Mammary epithelial cell (primary cell): ENCODE measurements at regions not wholly inside any gene's neighbourhood (a gene's known extent, or its start where the extent isn't known, plus 50 kb on each side); places are given as distances from the start of the nearest gene placed in this dataset.

Experiments used
- EZH2 ChIP-seq: IDR thresholded peaks from 2 replicates; pipeline ENCODE4 v1.6.1; 2012; ENCODE audit warnings: low read length, inconsistent platforms, borderline replicate concordance
- TF ChIP-seq, protein P1 (sequence below), 2 donors: IDR thresholded peaks in 1 of 2; conservative IDR thresholded peaks in 1 of 2; 2 replicates each; pipeline ENCODE4 v1.5.1; 2011 to 2012; ENCODE audit warnings: inconsistent platforms in 2 of 2, low read length in 2 of 2, mild to moderate bottlenecking in 2 of 2, control low read depth in 1 of 2, low read depth in 1 of 2; ENCODE audit not compliant: insufficient read depth in 1 of 2; ENCODE audit errors: extremely low read depth in 1 of 2

DNA sequence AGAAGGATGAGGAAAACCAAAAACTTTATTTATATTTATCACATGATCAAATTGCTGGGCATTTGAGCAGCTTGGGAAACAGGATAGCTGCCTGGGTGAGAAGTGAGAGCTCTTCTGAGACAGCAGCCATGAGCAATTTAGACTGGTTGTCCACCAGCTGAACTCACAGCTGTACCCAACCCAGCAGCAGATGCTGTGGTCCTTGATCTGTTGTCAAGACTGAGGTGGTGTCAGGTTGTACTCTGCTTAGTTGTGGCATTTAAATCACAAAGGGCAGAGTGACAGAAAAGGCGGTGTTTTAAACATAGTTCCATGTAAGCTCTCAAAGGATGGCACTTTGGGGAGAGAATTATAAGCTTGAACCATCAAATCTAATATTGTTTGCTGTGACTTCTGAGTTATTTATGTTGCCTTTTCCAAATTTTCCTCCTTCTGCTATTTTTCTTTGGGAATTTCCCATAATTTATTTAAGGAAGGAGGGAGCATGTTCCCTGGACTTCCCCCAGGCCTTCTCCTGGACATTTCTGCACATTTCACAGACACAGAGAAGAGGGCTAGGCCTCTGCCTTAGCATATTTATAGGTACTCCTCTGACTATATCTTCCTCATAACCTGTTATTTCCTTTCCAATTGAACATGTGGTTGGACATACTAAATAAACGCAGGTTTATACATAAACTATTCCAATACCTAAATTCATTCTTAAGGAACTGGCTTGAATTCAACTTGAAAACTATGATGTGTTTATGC is 117.7 kb upstream of the FER start:
- TF ChIP-seq, protein P1, sequence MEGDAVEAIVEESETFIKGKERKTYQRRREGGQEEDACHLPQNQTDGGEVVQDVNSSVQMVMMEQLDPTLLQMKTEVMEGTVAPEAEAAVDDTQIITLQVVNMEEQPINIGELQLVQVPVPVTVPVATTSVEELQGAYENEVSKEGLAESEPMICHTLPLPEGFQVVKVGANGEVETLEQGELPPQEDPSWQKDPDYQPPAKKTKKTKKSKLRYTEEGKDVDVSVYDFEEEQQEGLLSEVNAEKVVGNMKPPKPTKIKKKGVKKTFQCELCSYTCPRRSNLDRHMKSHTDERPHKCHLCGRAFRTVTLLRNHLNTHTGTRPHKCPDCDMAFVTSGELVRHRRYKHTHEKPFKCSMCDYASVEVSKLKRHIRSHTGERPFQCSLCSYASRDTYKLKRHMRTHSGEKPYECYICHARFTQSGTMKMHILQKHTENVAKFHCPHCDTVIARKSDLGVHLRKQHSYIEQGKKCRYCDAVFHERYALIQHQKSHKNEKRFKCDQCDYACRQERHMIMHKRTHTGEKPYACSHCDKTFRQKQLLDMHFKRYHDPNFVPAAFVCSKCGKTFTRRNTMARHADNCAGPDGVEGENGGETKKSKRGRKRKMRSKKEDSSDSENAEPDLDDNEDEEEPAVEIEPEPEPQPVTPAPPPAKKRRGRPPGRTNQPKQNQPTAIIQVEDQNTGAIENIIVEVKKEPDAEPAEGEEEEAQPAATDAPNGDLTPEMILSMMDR (conservative IDR thresholded peaks at IDR 0.05 in 1 of 2, IDR thresholded peaks at IDR 0.05 in 1 of 2; ENCODE audit: extremely low read depth in 1 of 2, insufficient read depth in 1 of 2, low read depth in 1 of 2, low read length in 2 of 2) = no peak
- no peak for TF ChIP-seq EZH2
